Activated naive CD4-positive, alpha-beta T cell treated with anti-CD3 and anti-CD28 coated beads, Interleukin-2, amount 50 U/mL, for 72 hours (primary cell): ENCODE measurements at regions not wholly inside any gene's neighbourhood (a gene's known extent, or its start where the extent isn't known, plus 50 kb on each side); places are given as distances from the start of the nearest gene placed in this dataset.

Experiments
- ATAC-seq, 2 donors: fragments of 150-1000 bp; cut with Tn5 transposase; 2 replicates each; pipeline ENCODE4 v1.10.0; 2021; ENCODE audit warnings: mild to moderate bottlenecking in 2 of 2, moderate library complexity in 2 of 2
- DNase-seq, 2 donors: peaks; one replicate each; pipeline ENCODE4 v3.0.0; 2021 to 2022; ENCODE audit warnings: low spot score in 2 of 2
- H3K27ac Mint-ChIP-seq, 2 donors: one replicate each; pipeline ENCODE4 v1.8.0; 2022; ENCODE audit warnings: mild to moderate bottlenecking in 2 of 2, mixed read lengths in 2 of 2
- H3K36me3 Mint-ChIP-seq, 2 donors: one replicate each; pipeline ENCODE4 v1.8.0; 2022; ENCODE audit warnings: mixed read lengths in 2 of 2
- H3K9me3 Mint-ChIP-seq, 2 donors: one replicate each; pipeline ENCODE4 v1.8.0; 2022; ENCODE audit warnings: mixed read lengths in 2 of 2

DNA sequence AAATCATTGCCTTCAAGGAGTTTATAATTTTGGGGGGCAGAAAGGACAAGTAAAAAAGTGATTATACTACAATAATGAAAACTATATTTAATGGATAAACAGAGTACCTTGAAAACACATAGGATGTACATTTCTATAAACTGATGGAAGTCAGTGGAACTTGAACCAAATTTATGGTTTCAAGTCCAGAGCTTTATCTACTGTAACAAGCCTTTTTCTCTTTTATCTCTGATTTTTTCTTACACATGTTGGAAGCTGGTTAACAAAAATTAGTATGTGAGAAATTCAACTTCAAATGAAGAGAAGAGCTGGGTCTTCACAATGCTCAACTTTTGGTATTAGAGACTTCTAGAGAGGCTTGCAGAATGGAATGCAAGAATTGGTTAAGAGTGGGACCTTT lies 393.6 kb downstream of the LMO7 start:
- ATAC-seq (no peak), DNase-seq (no peak)
- no peaks in the 10 kb centered on the region for H3K36me3 Mint-ChIP-seq
- H3K9me3 Mint-ChIP-seq = no peaks in the 10 kb centered on the region
- no peak overlapping the region for H3K27ac Mint-ChIP-seq

DNA sequence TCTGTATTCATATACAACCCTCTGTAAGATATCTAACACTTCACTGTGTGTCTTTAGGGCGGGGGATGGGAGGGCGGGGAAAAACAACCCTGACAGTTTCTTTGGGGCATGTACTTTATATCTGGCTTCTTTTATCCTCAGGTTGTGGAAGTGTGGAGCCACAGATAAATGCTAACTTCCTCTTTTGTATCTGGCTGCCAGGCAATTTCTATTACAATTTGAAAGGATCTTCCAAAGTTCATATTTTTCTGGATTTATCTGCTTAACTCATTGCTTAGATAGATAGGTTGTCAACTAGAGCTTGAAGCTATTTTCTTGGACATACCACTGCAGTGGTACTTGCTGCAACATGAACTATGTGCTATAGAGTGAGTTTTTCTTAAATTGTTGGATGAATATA lies 393.0 kb downstream of the LMO7 start:
- H3K27ac Mint-ChIP-seq = no peak overlapping the region
- ATAC-seq (no peak), DNase-seq (no peak)
- no peaks in the 10 kb centered on the region for H3K36me3 Mint-ChIP-seq
- no peaks in the 10 kb centered on the region for H3K9me3 Mint-ChIP-seq

DNA sequence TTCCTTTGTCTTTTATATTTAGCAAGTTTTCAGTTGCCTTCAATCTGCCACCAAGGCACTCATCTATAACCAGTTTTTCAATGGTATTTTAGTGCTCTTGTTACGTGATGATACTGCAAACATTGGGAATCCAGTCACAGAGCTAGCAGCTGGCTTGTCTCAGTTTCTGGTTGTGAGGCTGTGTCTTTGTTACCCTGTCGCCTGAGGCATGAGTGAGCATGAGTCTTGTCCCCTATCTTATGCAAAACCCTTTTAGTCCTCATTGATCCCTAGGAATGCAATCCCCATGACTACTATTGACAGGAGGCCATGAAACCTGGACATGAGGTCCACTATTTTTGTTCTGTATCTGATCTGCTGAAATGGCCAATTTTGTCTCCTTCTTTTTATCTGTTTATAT lies 391.0 kb downstream of the LMO7 start:
- Mint-ChIP-seq H3K9me3 (no peaks in the 10 kb centered on the region), H3K27ac (no peak overlapping the region), H3K36me3 (no peaks in the 10 kb centered on the region)
- DNase-seq (no peak), ATAC-seq (no peak)

DNA sequence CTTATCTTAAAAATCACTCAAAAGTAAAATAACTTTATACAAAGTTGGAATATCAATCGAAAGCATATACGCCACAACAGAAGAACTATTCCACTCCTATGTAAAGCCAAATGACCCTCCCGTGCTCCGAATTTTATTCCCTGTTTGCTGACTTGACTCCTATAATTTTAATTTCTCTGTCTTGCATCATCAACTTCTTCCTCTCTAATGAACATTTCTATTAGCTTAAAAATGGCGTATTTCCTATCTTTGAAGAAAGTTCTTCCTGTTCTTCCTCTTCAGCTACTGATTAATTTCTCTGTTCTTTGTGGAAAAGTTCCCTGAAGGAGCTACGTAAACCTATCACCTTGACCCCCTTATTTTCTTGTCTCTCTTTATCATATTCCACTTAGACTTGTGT lies 389.3 kb downstream of the LMO7 start:
- DNase-seq = no peak
- Mint-ChIP-seq H3K9me3 (no peaks in the 10 kb centered on the region), H3K36me3 (no peaks in the 10 kb centered on the region), H3K27ac (no peak overlapping the region)
- ATAC-seq = no peak

GRCh38 chr13:76024151-76024550 lies 388.0 kb downstream of the LMO7 start:
- H3K36me3 Mint-ChIP-seq = no peaks in the 10 kb centered on the region
- H3K9me3 Mint-ChIP-seq = no peaks in the 10 kb centered on the region
- DNase-seq (no peak), ATAC-seq (no peak)
- no peak overlapping the region for H3K27ac Mint-ChIP-seq

- no peak for DNase-seq
- no peak for ATAC-seq
- no peaks in the 10 kb centered on the region for H3K36me3 Mint-ChIP-seq
- H3K27ac Mint-ChIP-seq = no peak overlapping the region
- H3K9me3 Mint-ChIP-seq = no peaks in the 10 kb centered on the region
These were observed 387.5 kb downstream of the LMO7 start for GRCh38 chr13:76023652-76024051.

DNA sequence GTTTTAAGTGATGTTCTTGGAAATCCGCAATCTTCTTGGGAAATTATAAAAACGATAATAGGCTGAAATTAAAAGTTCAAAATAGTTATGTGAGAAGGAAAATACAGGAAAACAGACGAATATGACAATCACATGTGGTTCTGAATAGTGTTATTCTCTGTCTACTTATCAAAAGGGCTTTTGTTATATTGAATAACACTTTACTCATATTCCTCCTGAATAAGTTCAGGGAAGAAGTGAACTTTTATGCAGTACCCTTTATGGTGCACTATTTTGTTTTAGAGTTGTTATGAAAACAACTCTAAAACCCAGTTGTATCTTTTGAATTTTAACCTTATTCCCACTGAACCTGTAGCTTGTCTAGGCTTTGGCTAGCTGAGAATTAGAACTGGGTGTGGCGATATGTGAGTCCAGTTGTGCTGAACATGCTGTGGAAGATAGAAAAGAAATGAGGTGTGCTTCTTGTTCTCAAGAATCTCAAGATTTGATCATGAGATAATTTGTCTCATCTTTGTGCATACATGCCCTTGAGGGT lies 384.4 kb downstream of the LMO7 start:
- no peaks in the 10 kb centered on the region for H3K36me3 Mint-ChIP-seq
- no peak for ATAC-seq
- H3K27ac Mint-ChIP-seq = no peak overlapping the region
- H3K9me3 Mint-ChIP-seq = no peaks in the 10 kb centered on the region
- no peak for DNase-seq

GRCh38 chr13:76019421-76020044 lies 383.4 kb downstream of the LMO7 start:
- Mint-ChIP-seq H3K36me3 (no peaks in the 10 kb centered on the region), H3K27ac (no peak overlapping the region), H3K9me3 (no peaks in the 10 kb centered on the region)
- DNase-seq (no peak), ATAC-seq (peak in 1 of 2 donors; percentile 41)

- H3K36me3 Mint-ChIP-seq = no peaks in the 10 kb centered on the region
- no peak for DNase-seq
- no peak for ATAC-seq
- no peak overlapping the region for H3K27ac Mint-ChIP-seq
- no peaks in the 10 kb centered on the region for H3K9me3 Mint-ChIP-seq
These were observed 381.9 kb downstream of the LMO7 start for GRCh38 chr13:76017861-76018556.

DNA sequence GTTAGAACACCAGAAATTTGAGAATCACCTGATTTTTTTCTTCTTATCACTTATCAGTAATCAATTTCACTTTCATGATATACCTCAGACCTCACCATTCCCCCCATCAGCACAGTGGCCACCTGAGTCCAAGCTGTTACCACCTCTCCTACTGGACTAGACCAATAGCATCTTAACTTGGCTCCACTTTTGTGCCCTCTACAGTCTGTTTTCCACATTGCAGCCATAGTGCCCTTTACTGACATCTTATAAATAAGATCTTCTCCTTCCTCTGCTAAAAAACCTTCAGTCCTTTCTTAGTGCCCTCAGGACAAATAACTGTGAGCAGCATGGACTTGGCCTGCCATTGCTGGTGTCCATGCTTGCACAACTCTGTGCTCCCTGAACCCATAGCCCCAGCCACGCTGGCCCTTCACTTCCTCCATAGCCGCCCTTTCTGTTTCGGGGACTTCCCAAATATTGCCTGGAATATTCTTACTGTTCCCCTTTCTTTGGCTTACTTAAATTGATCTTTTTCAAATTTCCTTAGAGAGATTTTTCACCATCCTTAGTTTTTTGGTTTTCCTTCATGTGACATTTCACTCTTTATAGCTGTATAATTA lies 380.8 kb downstream of the LMO7 start:
- Mint-ChIP-seq H3K27ac (no peak overlapping the region), H3K36me3 (no peaks in the 10 kb centered on the region), H3K9me3 (no peaks in the 10 kb centered on the region)
- ATAC-seq (peak; percentile 46 to 64), DNase-seq (peak in 1 of 2 donors; percentile 26)

DNA sequence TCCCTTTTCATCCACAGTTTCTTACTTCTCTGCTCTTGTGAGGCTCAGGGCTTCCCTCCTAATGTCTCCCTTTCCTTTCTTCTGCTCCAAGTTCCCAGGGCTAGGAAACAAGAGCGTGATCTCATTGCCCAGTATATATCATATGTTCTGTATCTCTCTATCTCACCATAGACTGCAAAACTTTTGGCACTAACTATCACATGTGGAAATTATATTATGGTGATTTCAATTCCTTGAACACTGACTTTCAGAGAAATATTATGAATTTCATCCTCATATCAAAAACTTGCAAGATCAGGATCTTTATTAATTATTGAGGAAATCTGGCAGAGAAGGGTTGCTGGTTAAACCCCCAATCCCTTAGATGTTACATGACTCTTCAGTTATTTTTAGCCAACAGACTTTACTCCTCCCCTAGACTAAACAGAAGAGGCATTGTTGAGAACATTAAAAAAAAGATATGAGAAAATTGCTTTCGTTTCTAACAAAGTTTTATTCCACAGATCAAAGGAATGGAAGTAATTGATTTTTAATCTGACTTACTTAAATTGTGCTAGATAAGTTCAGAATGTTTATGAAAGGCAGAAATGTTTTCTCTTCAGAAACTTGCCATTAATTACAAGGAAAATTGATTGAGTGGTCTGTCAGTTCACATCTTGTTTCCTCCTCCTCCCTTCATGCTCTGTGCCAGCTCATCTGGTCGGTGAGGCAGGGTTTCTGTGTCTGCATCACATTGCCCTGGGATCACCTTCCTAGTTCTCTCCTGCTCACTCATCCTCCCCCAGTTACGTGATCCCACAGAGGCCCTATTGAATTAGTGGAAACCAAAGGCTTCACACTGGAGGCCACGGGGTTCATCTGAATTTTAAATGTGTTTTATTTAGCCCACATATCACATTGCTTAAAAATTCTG lies 378.5 kb downstream of the LMO7 start:
- H3K9me3 Mint-ChIP-seq = no peaks in the 10 kb centered on the region
- no peak for DNase-seq
- H3K27ac Mint-ChIP-seq = no peak overlapping the region
- ATAC-seq = no peak
- H3K36me3 Mint-ChIP-seq = no peaks in the 10 kb centered on the region

- no peak for ATAC-seq
- no peaks in the 10 kb centered on the region for H3K36me3 Mint-ChIP-seq
- H3K9me3 Mint-ChIP-seq = no peaks in the 10 kb centered on the region
- DNase-seq = no peak
- H3K27ac Mint-ChIP-seq = no peak overlapping the region
These were observed 376.1 kb downstream of the LMO7 start for GRCh38 chr13:76012091-76012721.

GRCh38 chr13:76009267-76009890 lies 373.2 kb downstream of the LMO7 start:
- Mint-ChIP-seq H3K36me3 (no peaks in the 10 kb centered on the region), H3K27ac (no peak overlapping the region), H3K9me3 (no peaks in the 10 kb centered on the region)
- DNase-seq = no peak
- ATAC-seq = peak in 1 of 2 donors; percentile 35

DNA sequence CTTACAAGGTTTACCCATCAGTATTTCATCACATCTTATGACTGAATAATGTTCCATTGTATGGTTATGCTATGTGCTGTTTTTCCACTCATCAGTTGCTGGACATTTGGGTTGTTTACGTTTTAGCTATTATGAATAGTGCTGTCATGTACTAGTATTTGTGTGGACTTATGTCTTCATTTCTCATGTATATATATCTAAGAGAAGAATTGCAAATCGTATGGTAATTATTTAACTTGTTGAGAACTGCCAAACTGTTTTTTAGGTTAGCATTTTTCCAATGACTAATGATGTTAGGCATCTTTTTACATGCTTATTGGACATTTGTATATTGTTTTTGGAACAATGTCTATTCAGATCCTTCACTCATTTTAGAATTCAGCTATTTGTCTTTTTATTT lies 368.3 kb downstream of the LMO7 start:
- Mint-ChIP-seq H3K9me3 (no peaks in the 10 kb centered on the region), H3K27ac (no peak overlapping the region), H3K36me3 (no peaks in the 10 kb centered on the region)
- no peak for ATAC-seq
- DNase-seq = no peak

DNA sequence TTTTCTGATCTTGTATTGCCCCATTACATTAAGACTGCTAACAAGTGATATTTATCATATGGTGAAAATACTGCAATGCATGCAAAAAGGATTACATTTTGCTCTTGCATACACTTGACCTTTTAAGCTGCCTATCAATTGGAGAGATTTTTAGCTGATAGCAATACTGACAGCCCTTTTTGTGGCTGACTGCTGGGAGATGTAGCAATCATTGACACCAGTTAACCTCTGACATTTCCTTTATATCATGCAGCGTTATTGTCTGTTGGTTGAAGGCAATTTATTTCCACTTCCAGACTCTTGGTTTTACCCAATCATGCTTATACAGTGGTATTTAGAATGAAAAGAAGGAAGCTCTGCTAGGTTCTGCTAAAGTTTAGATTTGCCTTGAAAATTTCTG lies 364.0 kb downstream of the LMO7 start:
- Mint-ChIP-seq H3K9me3 (no peaks in the 10 kb centered on the region), H3K36me3 (no peaks in the 10 kb centered on the region), H3K27ac (no peak overlapping the region)
- ATAC-seq (no peak), DNase-seq (no peak)

GRCh38 chr13:75996582-75996981 lies 360.5 kb downstream of the LMO7 start:
- DNase-seq (no peak), ATAC-seq (no peak)
- H3K27ac Mint-ChIP-seq = no peak overlapping the region
- no peaks in the 10 kb centered on the region for H3K9me3 Mint-ChIP-seq
- no peaks in the 10 kb centered on the region for H3K36me3 Mint-ChIP-seq
